PFSK-1 (cell line): ENCODE measurements at regions not wholly inside any gene's neighbourhood (a gene's known extent, or its start where the extent isn't known, plus 50 kb on each side); places are given as distances from the start of the nearest gene placed in this dataset.

Experiments
- FOXP2 ChIP-seq: optimal IDR thresholded peaks from 2 replicates; pipeline ENCODE3; 2011; ENCODE audit warnings: borderline replicate concordance, control low read depth, inconsistent platforms; ENCODE audit not compliant: insufficient read depth; ENCODE audit errors: extremely low read length, extremely low read depth
- POLR2AphosphoS5 ChIP-seq: IDR thresholded peaks from 2 replicates; pipeline ENCODE4 v1.6.1; 2012; ENCODE audit warnings: low read depth, mild to moderate bottlenecking, control low read depth, low read length, moderate library complexity
- SIN3A ChIP-seq: IDR thresholded peaks from 2 replicates; pipeline ENCODE4 v1.6.1; 2012; ENCODE audit warnings: mild to moderate bottlenecking, low read length, moderate library complexity, borderline replicate concordance; ENCODE audit not compliant: insufficient read depth
- TAF1 ChIP-seq: IDR thresholded peaks from 2 replicates; pipeline ENCODE4 v1.6.1; 2012; ENCODE audit warnings: low read length, control low read depth, borderline replicate concordance; ENCODE audit not compliant: insufficient read depth
- TF ChIP-seq, protein P1 (sequence below), 2 experiments: IDR thresholded peaks; 2 replicates each; pipeline versions ENCODE4 v1.6.1 to v1.8.0; 2011 to 2012; ENCODE audit warnings: low read depth in 2 of 2, low read length in 2 of 2, control low read depth in 1 of 2, inconsistent platforms in 1 of 2, mild to moderate bottlenecking in 1 of 2, moderate library complexity in 1 of 2; ENCODE audit not compliant: insufficient read depth in 1 of 2

DNA sequence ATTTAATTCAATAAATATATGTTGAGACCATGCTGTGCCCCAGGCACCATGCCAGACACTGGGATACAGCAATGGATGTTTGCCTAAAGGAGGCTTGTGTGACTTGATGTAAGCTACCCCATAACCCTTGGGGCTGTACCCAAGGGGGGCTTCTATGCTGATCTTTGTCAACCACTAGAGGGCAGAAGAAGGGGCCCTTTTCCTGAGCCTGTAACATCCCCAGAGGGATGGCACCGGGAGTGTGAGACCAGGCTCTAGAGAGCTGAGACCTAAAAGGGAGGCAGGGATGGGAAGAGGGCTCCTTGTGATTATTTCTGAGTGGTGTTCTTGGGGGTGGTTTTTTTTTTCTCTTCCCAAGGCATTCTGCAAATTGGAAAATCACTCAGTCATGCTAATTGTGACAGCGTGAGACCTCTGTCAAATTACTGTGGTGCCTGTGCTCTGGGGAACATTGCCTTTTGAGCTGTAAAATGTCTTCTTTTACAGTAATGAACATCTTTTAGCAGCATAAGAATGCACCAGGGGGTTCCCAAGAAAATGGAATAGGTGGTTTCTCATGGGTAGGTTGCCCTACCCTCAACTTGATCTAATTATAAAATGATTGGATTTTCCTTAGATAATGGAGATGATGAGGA lies 138.7 kb upstream of the SLC24A3 start:
- TF ChIP-seq TAF1 (no peak), POLR2AphosphoS5 (no peak)

DNA sequence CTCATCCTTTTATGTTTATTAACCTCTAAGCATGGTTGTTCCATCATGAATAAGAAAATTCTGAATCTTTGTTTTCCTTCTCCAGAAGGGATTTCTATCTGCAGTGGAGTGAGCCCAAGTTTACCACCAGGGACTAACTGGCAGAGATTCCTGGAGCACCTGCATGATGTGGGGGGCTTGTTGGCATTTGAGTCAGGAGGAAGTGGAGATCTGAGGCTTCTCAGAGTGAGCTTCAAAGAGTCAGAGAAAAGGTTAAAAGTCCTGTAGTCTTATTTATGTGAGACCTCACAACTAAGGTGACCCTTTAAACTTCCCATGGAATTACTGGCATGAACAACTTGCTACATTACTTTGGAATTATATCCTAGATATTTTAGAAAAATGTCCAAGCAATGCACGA lies 138.1 kb upstream of the SLC24A3 start:
- TF ChIP-seq TAF1 (no peak), SIN3A (no peak), POLR2AphosphoS5 (no peak), FOXP2 (no peak)
- TF ChIP-seq, protein P1, sequence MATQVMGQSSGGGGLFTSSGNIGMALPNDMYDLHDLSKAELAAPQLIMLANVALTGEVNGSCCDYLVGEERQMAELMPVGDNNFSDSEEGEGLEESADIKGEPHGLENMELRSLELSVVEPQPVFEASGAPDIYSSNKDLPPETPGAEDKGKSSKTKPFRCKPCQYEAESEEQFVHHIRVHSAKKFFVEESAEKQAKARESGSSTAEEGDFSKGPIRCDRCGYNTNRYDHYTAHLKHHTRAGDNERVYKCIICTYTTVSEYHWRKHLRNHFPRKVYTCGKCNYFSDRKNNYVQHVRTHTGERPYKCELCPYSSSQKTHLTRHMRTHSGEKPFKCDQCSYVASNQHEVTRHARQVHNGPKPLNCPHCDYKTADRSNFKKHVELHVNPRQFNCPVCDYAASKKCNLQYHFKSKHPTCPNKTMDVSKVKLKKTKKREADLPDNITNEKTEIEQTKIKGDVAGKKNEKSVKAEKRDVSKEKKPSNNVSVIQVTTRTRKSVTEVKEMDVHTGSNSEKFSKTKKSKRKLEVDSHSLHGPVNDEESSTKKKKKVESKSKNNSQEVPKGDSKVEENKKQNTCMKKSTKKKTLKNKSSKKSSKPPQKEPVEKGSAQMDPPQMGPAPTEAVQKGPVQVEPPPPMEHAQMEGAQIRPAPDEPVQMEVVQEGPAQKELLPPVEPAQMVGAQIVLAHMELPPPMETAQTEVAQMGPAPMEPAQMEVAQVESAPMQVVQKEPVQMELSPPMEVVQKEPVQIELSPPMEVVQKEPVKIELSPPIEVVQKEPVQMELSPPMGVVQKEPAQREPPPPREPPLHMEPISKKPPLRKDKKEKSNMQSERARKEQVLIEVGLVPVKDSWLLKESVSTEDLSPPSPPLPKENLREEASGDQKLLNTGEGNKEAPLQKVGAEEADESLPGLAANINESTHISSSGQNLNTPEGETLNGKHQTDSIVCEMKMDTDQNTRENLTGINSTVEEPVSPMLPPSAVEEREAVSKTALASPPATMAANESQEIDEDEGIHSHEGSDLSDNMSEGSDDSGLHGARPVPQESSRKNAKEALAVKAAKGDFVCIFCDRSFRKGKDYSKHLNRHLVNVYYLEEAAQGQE (IDR thresholded peaks at IDR 0.05; ENCODE audit: insufficient read depth in 1 of 2, low read depth in 2 of 2, low read length in 2 of 2), result no peak

DNA sequence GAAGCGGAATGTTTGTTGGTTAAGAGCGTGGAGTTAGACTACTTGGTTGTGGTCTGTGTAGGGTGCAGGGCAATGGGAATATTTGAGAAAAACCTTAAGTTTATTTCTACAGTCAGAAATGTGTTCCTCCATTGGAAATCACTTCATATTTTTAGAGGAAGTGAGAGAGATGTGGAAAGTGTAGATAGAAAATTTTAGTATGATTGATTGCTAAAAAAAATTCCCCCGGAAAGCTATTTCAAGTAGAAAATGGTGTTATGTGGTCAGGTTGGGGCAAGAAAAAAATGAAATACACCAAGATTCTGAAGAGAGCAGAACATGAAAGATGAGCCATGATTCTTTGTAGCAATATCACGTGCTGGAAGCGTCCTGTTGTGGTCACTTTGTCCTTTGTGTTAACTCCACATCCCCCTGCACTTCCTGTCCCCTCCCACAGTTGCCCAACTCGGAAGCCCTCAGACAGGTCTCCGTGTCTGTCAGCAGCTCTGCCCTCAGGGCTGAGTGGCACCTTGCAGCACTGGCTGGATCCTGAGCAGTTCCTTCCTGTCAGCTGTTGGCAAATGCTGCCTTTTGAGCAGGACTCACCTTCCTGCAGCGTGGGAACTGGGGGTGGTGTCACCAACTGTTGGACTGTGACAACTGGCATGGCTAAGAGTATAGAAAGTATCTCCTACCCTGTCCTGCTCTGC lies 137.5 kb upstream of the SLC24A3 start:
- no peak for TF ChIP-seq FOXP2
- TF ChIP-seq, protein P1 (IDR thresholded peaks at IDR 0.05; ENCODE audit: insufficient read depth in 1 of 2, low read depth in 2 of 2, low read length in 2 of 2), result no peak
- no peak for TF ChIP-seq SIN3A
- TF ChIP-seq POLR2AphosphoS5, result no peak
- no peak for TF ChIP-seq TAF1

DNA sequence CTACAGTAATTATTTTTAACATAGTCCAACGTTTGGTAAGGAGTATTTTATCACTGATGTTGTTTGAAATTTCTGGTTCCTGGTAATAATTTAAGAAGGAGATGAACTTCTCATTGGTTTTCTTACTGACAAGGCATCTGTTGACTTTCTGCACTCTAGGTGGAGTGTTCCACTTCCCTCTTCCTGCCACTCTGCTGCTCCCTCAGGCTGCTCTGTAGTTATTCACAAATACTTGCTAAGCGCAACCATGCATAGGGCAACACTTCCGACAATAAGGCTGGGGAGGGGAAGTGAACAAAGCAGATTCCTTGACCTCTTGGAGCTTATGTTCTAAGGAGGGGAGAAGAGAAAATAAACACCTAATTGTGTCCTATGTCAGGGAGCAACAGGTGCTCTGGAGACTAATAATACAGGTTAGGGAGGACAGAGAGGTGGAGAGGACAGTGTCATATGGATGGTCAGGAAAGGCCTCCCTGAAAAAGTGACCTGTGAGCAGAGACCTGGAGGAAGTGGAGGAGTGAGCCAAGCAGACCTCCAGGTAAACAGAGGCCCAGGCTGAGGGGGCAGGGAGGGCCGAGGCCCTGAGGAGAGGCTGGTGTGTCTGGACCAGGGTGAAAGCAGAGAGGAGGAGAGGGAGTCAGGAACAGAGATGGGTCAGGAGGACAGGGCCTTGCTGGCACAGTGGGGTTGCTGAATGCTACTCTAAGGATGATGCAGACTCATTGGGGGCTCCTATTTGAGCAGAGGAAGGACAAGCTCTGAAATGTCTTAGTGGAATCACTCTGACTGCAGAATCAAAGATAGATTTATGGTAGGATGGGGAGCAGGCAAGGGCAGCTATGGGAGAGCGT lies 134.8 kb upstream of the SLC24A3 start:
- TF ChIP-seq TAF1 (no peak), FOXP2 (no peak), SIN3A (no peak), POLR2AphosphoS5 (no peak)
- TF ChIP-seq, protein P1 (IDR thresholded peaks at IDR 0.05; ENCODE audit: insufficient read depth in 1 of 2, low read depth in 2 of 2, low read length in 2 of 2), result no peak
